ENCODE measurements at regions not wholly inside any gene's neighbourhood (a gene's known extent, or its start where the extent isn't known, plus 50 kb on each side); places are given as distances from the start of the nearest gene placed in this dataset.

GRCh38 chr16:17598968-17599367, 128.2 kb upstream of the XYLT1 start:
- no peaks in the 10 kb centered on the region for H3K4me1 ChIP-seq (ENCODE audit: insufficient read depth, low read length)

GRCh38 chr16:17591655-17592405, 121.1 kb upstream of the XYLT1 start:
- Histone ChIP-seq H3K36me3 (ENCODE audit: insufficient read depth, low read length) (no peaks in the 10 kb centered on the region), H3K9me3 (ENCODE audit: low read length) (no peaks in the 10 kb centered on the region), H3K4me1 (ENCODE audit: insufficient read depth, low read length) (no peaks in the 10 kb centered on the region), H3K4me3 (ENCODE audit: low read depth in 1 of 2, low read length in 2 of 2) (no peak overlapping the region), H3K27ac (ENCODE audit: low read depth, low read length) (no peak overlapping the region), H3K27me3 (ENCODE audit: control insufficient read depth in 1 of 2, insufficient read depth in 2 of 2, low read length in 2 of 2) (no peaks in the 10 kb centered on the region), H3K9ac (ENCODE audit: low read length) (no peak overlapping the region)

More at GRCh38 chr16:17598968-17599367, 128.2 kb upstream of the XYLT1 start:
- H3K27me3 ChIP-seq (ENCODE audit: control insufficient read depth in 1 of 2, insufficient read depth in 2 of 2, low read length in 2 of 2) = no peaks in the 10 kb centered on the region
- no peak overlapping the region for H3K27ac ChIP-seq (ENCODE audit: low read depth, low read length)
- no peaks in the 10 kb centered on the region for H3K9me3 ChIP-seq (ENCODE audit: low read length)
- H3K36me3 ChIP-seq (ENCODE audit: insufficient read depth, low read length) = no peaks in the 10 kb centered on the region
- H3K4me3 ChIP-seq (ENCODE audit: low read depth in 1 of 2, low read length in 2 of 2) = no peak overlapping the region
- H3K9ac ChIP-seq (ENCODE audit: low read length) = no peak overlapping the region

GRCh38 chr16:17590711-17591654, 120.2 kb upstream of the XYLT1 start:
- Histone ChIP-seq H3K36me3 (ENCODE audit: insufficient read depth, low read length) (no peaks in the 10 kb centered on the region), H3K27ac (ENCODE audit: low read depth, low read length) (no peak overlapping the region), H3K4me3 (ENCODE audit: low read depth in 1 of 2, low read length in 2 of 2) (no peak overlapping the region), H3K9me3 (ENCODE audit: low read length) (no peaks in the 10 kb centered on the region), H3K27me3 (ENCODE audit: control insufficient read depth in 1 of 2, insufficient read depth in 2 of 2, low read length in 2 of 2) (no peaks in the 10 kb centered on the region), H3K9ac (ENCODE audit: low read length) (no peak overlapping the region), H3K4me1 (ENCODE audit: insufficient read depth, low read length) (no peaks in the 10 kb centered on the region)

- H3K4me3 ChIP-seq (ENCODE audit: low read depth in 1 of 2, low read length in 2 of 2) = no peak overlapping the region
- no peaks in the 10 kb centered on the region for H3K4me1 ChIP-seq (ENCODE audit: insufficient read depth, low read length)
- H3K27ac ChIP-seq (ENCODE audit: low read depth, low read length) = no peak overlapping the region
- no peaks in the 10 kb centered on the region for H3K9me3 ChIP-seq (ENCODE audit: low read length)
- H3K27me3 ChIP-seq (ENCODE audit: control insufficient read depth in 1 of 2, insufficient read depth in 2 of 2, low read length in 2 of 2) = no peaks in the 10 kb centered on the region
- no peaks in the 10 kb centered on the region for H3K36me3 ChIP-seq (ENCODE audit: insufficient read depth, low read length)
- H3K9ac ChIP-seq (ENCODE audit: low read length) = no peak overlapping the region
Observed at GRCh38 chr16:17589898-17590297, 119.1 kb upstream of the XYLT1 start.

- no peak overlapping the region for H3K9ac ChIP-seq (ENCODE audit: low read length)
- no peaks in the 10 kb centered on the region for H3K4me1 ChIP-seq (ENCODE audit: insufficient read depth, low read length)
- no peaks in the 10 kb centered on the region for H3K27me3 ChIP-seq (ENCODE audit: control insufficient read depth in 1 of 2, insufficient read depth in 2 of 2, low read length in 2 of 2)
- peaks cover 3% of the 10 kb centered on the region for H3K9me3 ChIP-seq (ENCODE audit: low read length)
- H3K4me3 ChIP-seq (ENCODE audit: low read depth in 1 of 2, low read length in 2 of 2) = no peak overlapping the region
- no peak overlapping the region for H3K27ac ChIP-seq (ENCODE audit: low read depth, low read length)
- no peaks in the 10 kb centered on the region for H3K36me3 ChIP-seq (ENCODE audit: insufficient read depth, low read length)
Observed at GRCh38 chr16:17585449-17586074, 114.8 kb upstream of the XYLT1 start.

GRCh38 chr16:17578981-17579874, 108.5 kb upstream of the XYLT1 start:
- peaks cover 3% of the 10 kb centered on the region for H3K9me3 ChIP-seq (ENCODE audit: low read length)
- H3K4me3 ChIP-seq (ENCODE audit: low read depth in 1 of 2, low read length in 2 of 2) = no peak overlapping the region
- no peaks in the 10 kb centered on the region for H3K36me3 ChIP-seq (ENCODE audit: insufficient read depth, low read length)
- H3K4me1 ChIP-seq (ENCODE audit: insufficient read depth, low read length) = no peaks in the 10 kb centered on the region
- no peak overlapping the region for H3K27ac ChIP-seq (ENCODE audit: low read depth, low read length)
- no peak overlapping the region for H3K9ac ChIP-seq (ENCODE audit: low read length)
- no peaks in the 10 kb centered on the region for H3K27me3 ChIP-seq (ENCODE audit: control insufficient read depth in 1 of 2, insufficient read depth in 2 of 2, low read length in 2 of 2)

- no peaks in the 10 kb centered on the region for H3K9me3 ChIP-seq (ENCODE audit: low read length)
- no peaks in the 10 kb centered on the region for H3K36me3 ChIP-seq (ENCODE audit: insufficient read depth, low read length)
- H3K4me1 ChIP-seq (ENCODE audit: insufficient read depth, low read length) = no peaks in the 10 kb centered on the region
- no peaks in the 10 kb centered on the region for H3K27me3 ChIP-seq (ENCODE audit: control insufficient read depth in 1 of 2, insufficient read depth in 2 of 2, low read length in 2 of 2)
- no peak overlapping the region for H3K9ac ChIP-seq (ENCODE audit: low read length)
- H3K4me3 ChIP-seq (ENCODE audit: low read depth in 1 of 2, low read length in 2 of 2) = no peak overlapping the region
- no peak overlapping the region for H3K27ac ChIP-seq (ENCODE audit: low read depth, low read length)
Observed at GRCh38 chr16:17574256-17574655, 103.5 kb upstream of the XYLT1 start.

GRCh38 chr16:17572145-17572544, 101.4 kb upstream of the XYLT1 start:
- Histone ChIP-seq H3K4me1 (ENCODE audit: insufficient read depth, low read length) (no peaks in the 10 kb centered on the region), H3K27ac (ENCODE audit: low read depth, low read length) (no peak overlapping the region), H3K4me3 (ENCODE audit: low read depth in 1 of 2, low read length in 2 of 2) (no peak overlapping the region), H3K27me3 (ENCODE audit: control insufficient read depth in 1 of 2, insufficient read depth in 2 of 2, low read length in 2 of 2) (no peaks in the 10 kb centered on the region), H3K36me3 (ENCODE audit: insufficient read depth, low read length) (no peaks in the 10 kb centered on the region), H3K9me3 (ENCODE audit: low read length) (no peaks in the 10 kb centered on the region), H3K9ac (ENCODE audit: low read length) (no peak overlapping the region)

- no peak overlapping the region for H3K27ac ChIP-seq (ENCODE audit: low read depth, low read length)
- H3K27me3 ChIP-seq (ENCODE audit: control insufficient read depth in 1 of 2, insufficient read depth in 2 of 2, low read length in 2 of 2) = no peaks in the 10 kb centered on the region
Observed at GRCh38 chr16:17571499-17572093, 100.8 kb upstream of the XYLT1 start.

GRCh38 chr16:17568239-17568638, 97.5 kb upstream of the XYLT1 start:
- Histone ChIP-seq H3K27me3 (ENCODE audit: control insufficient read depth in 1 of 2, insufficient read depth in 2 of 2, low read length in 2 of 2) (no peaks in the 10 kb centered on the region), H3K9me3 (ENCODE audit: low read length) (no peaks in the 10 kb centered on the region), H3K4me3 (ENCODE audit: low read depth in 1 of 2, low read length in 2 of 2) (no peak overlapping the region), H3K36me3 (ENCODE audit: insufficient read depth, low read length) (no peaks in the 10 kb centered on the region), H3K4me1 (ENCODE audit: insufficient read depth, low read length) (no peaks in the 10 kb centered on the region), H3K9ac (ENCODE audit: low read length) (no peak overlapping the region), H3K27ac (ENCODE audit: low read depth, low read length) (no peak overlapping the region)

More at GRCh38 chr16:17571499-17572093, 100.8 kb upstream of the XYLT1 start:
- Histone ChIP-seq H3K36me3 (ENCODE audit: insufficient read depth, low read length) (no peaks in the 10 kb centered on the region), H3K4me3 (ENCODE audit: low read depth in 1 of 2, low read length in 2 of 2) (no peak overlapping the region), H3K9ac (ENCODE audit: low read length) (no peak overlapping the region), H3K4me1 (ENCODE audit: insufficient read depth, low read length) (no peaks in the 10 kb centered on the region), H3K9me3 (ENCODE audit: low read length) (no peaks in the 10 kb centered on the region)

Measured in muscle layer of colon (tissue), 2 donors.